ENCODE measurements at regions not wholly inside any gene's neighbourhood (a gene's known extent, or its start where the extent isn't known, plus 50 kb on each side); places are given as distances from the start of the nearest gene placed in this dataset.

GRCh38 chr3:118402971-118403370 is 631.7 kb downstream of the IGSF11 start:
- no peak overlapping the region for H3K4me3 ChIP-seq (ENCODE audit: low read length)
- H3K9me3 ChIP-seq (ENCODE audit: control insufficient read depth, low read length) = no peaks in the 10 kb centered on the region
- Mint-ChIP-seq H3K27me3 (ENCODE audit: insufficient read depth) (no peaks in the 10 kb centered on the region), H3K4me1 (no peaks in the 10 kb centered on the region), H3K4me3 (no peak overlapping the region), H3K36me3 (ENCODE audit: low read depth) (no peaks in the 10 kb centered on the region), H3K9me3 (no peaks in the 10 kb centered on the region), H3K27ac (no peak overlapping the region)
- 100% methylated on average over 1 of the region's 1 CpG for WGBS, 2 experiments (ENCODE audit: insufficient coverage in 1 of 2, insufficient read length in 1 of 2)
- H3K27ac ChIP-seq (ENCODE audit: low read depth, low read length) = no peak overlapping the region
- no peak overlapping the region for H3K9ac ChIP-seq (ENCODE audit: extremely low read depth, low read length, poor library complexity, severe bottlenecking)
- H3K36me3 ChIP-seq (ENCODE audit: control insufficient read depth, insufficient read depth, low read length) = no peaks in the 10 kb centered on the region
- DNase-seq = no peak
- no peaks in the 10 kb centered on the region for H3K27me3 ChIP-seq (ENCODE audit: control insufficient read depth, insufficient read depth, low read length, poor library complexity, severe bottlenecking)
- TF ChIP-seq CTCF (conservative IDR thresholded peaks at IDR 0.05) = no peak
- H3K4me1 ChIP-seq (ENCODE audit: control insufficient read depth, insufficient read depth, low read length) = no peaks in the 10 kb centered on the region

GRCh38 chr3:118406562-118406961 is 628.1 kb downstream of the IGSF11 start:
- Mint-ChIP-seq H3K27me3 (ENCODE audit: insufficient read depth) (no peaks in the 10 kb centered on the region), H3K4me3 (no peak overlapping the region), H3K4me1 (no peaks in the 10 kb centered on the region), H3K27ac (no peak overlapping the region), H3K36me3 (ENCODE audit: low read depth) (no peaks in the 10 kb centered on the region), H3K9me3 (no peaks in the 10 kb centered on the region)
- WGBS, 2 experiments (ENCODE audit: insufficient coverage in 1 of 2, insufficient read length in 1 of 2) = 92% methylated on average over 2 of the region's 2 CpGs; no CpG with 5 or more reads in 1 of the 2 experiments
- Histone ChIP-seq H3K4me1 (ENCODE audit: control insufficient read depth, insufficient read depth, low read length) (no peaks in the 10 kb centered on the region), H3K9ac (ENCODE audit: extremely low read depth, low read length, poor library complexity, severe bottlenecking) (no peak overlapping the region), H3K36me3 (ENCODE audit: control insufficient read depth, insufficient read depth, low read length) (no peaks in the 10 kb centered on the region), H3K27ac (ENCODE audit: low read depth, low read length) (no peak overlapping the region), H3K4me3 (ENCODE audit: low read length) (no peak overlapping the region), H3K9me3 (ENCODE audit: control insufficient read depth, low read length) (no peaks in the 10 kb centered on the region), H3K27me3 (ENCODE audit: control insufficient read depth, insufficient read depth, low read length, poor library complexity, severe bottlenecking) (no peaks in the 10 kb centered on the region)
- no peak for DNase-seq
- TF ChIP-seq CTCF (conservative IDR thresholded peaks at IDR 0.05) = no peak

GRCh38 chr3:118408431-118408830 is 626.2 kb downstream of the IGSF11 start:
- H3K27ac ChIP-seq (ENCODE audit: low read depth, low read length) = no peak overlapping the region
- Mint-ChIP-seq H3K27me3 (ENCODE audit: insufficient read depth) (no peaks in the 10 kb centered on the region), H3K4me3 (no peak overlapping the region), H3K4me1 (no peaks in the 10 kb centered on the region), H3K27ac (no peak overlapping the region), H3K36me3 (ENCODE audit: low read depth) (no peaks in the 10 kb centered on the region), H3K9me3 (no peaks in the 10 kb centered on the region)
- DNase-seq = no peak
- H3K4me3 ChIP-seq (ENCODE audit: low read length) = no peak overlapping the region
- no peaks in the 10 kb centered on the region for H3K4me1 ChIP-seq (ENCODE audit: control insufficient read depth, insufficient read depth, low read length)
- no peaks in the 10 kb centered on the region for H3K36me3 ChIP-seq (ENCODE audit: control insufficient read depth, insufficient read depth, low read length)
- H3K9ac ChIP-seq (ENCODE audit: extremely low read depth, low read length, poor library complexity, severe bottlenecking) = no peak overlapping the region
- no peaks in the 10 kb centered on the region for H3K9me3 ChIP-seq (ENCODE audit: control insufficient read depth, low read length)
- H3K27me3 ChIP-seq (ENCODE audit: control insufficient read depth, insufficient read depth, low read length, poor library complexity, severe bottlenecking) = no peaks in the 10 kb centered on the region
- no peak for TF ChIP-seq CTCF (conservative IDR thresholded peaks at IDR 0.05)

Measured in endodermal cell (in vitro differentiated cells).